ENCODE measurements at regions not wholly inside any gene's neighbourhood (a gene's known extent, or its start where the extent isn't known, plus 50 kb on each side); places are given as distances from the start of the nearest gene placed in this dataset.
"Not testable (repeated sequence)": the region's sequence is repeated elsewhere in the genome, so short reads cannot be mapped to it uniquely, and the experiment has no call there.

- Mint-ChIP-seq H3K27me3 (ENCODE audit: low read depth) (no peaks in the 10 kb centered on the region), H3K9me3 (ENCODE audit: low read depth) (no peaks in the 10 kb centered on the region), H3K27ac (ENCODE audit: unreplicated experiment) (no peak overlapping the region), H3K36me3 (ENCODE audit: low read depth) (no peaks in the 10 kb centered on the region), H3K4me1 (ENCODE audit: low read depth) (no peaks in the 10 kb centered on the region), H3K4me3 (ENCODE audit: unreplicated experiment) (no peak overlapping the region)
- no peak for TF ChIP-seq CTCF (IDR thresholded peaks at IDR 0.05)
- DNase-seq (ENCODE audit: low spot score): no peak
These were observed 365.3 kb downstream of the HHIPL2 start for GRCh38 chr1:222182641-222183040.

- TF ChIP-seq CTCF (IDR thresholded peaks at IDR 0.05): no peak
- no peaks in the 10 kb centered on the region for H3K27me3 Mint-ChIP-seq (ENCODE audit: low read depth)
- no peak for DNase-seq (ENCODE audit: low spot score)
- no peak overlapping the region for H3K4me3 Mint-ChIP-seq (ENCODE audit: unreplicated experiment)
- H3K36me3 Mint-ChIP-seq (ENCODE audit: low read depth): no peaks in the 10 kb centered on the region
- H3K27ac Mint-ChIP-seq (ENCODE audit: unreplicated experiment): no peak overlapping the region
- peaks cover 3% of the 10 kb centered on the region for H3K9me3 Mint-ChIP-seq (ENCODE audit: low read depth)
- no peaks in the 10 kb centered on the region for H3K4me1 Mint-ChIP-seq (ENCODE audit: low read depth)
These were observed 366.7 kb downstream of the HHIPL2 start for GRCh38 chr1:222181191-222181590.

- not testable (repeated sequence) for H3K27me3 Mint-ChIP-seq (ENCODE audit: low read depth); H3K4me1 Mint-ChIP-seq (ENCODE audit: low read depth)
These were observed 370.4 kb downstream of the HHIPL2 start for GRCh38 chr1:222177496-222177895.

GRCh38 chr1:222171005-222171404, 376.9 kb downstream of the HHIPL2 start:
- Mint-ChIP-seq H3K4me1 (ENCODE audit: low read depth) (no peaks in the 10 kb centered on the region), H3K9me3 (ENCODE audit: low read depth) (peaks cover 36% of the 10 kb centered on the region), H3K27me3 (ENCODE audit: low read depth) (no peaks in the 10 kb centered on the region), H3K36me3 (ENCODE audit: low read depth) (peaks cover 4% of the 10 kb centered on the region), H3K4me3 (ENCODE audit: unreplicated experiment) (no peak overlapping the region), H3K27ac (ENCODE audit: unreplicated experiment) (no peak overlapping the region)
- TF ChIP-seq CTCF (IDR thresholded peaks at IDR 0.05): peak; percentile 72
- DNase-seq (ENCODE audit: low spot score): no peak

More at GRCh38 chr1:222177496-222177895, 370.4 kb downstream of the HHIPL2 start:
- not testable (repeated sequence) for H3K4me3 Mint-ChIP-seq (ENCODE audit: unreplicated experiment); DNase-seq (ENCODE audit: low spot score); H3K27ac Mint-ChIP-seq (ENCODE audit: unreplicated experiment); H3K36me3 Mint-ChIP-seq (ENCODE audit: low read depth)
- H3K9me3 Mint-ChIP-seq (ENCODE audit: low read depth): peaks cover 23% of the 10 kb centered on the region

- Mint-ChIP-seq H3K4me3 (ENCODE audit: unreplicated experiment) (no peak overlapping the region), H3K27me3 (ENCODE audit: low read depth) (no peaks in the 10 kb centered on the region), H3K9me3 (ENCODE audit: low read depth) (peaks cover 27% of the 10 kb centered on the region), H3K27ac (ENCODE audit: unreplicated experiment) (no peak overlapping the region), H3K36me3 (ENCODE audit: low read depth) (peaks cover 4% of the 10 kb centered on the region), H3K4me1 (ENCODE audit: low read depth) (no peaks in the 10 kb centered on the region)
- no peak for TF ChIP-seq CTCF (IDR thresholded peaks at IDR 0.05)
- no peak for DNase-seq (ENCODE audit: low spot score)
These were observed 379.3 kb downstream of the HHIPL2 start for GRCh38 chr1:222168621-222169020.

- no peaks in the 10 kb centered on the region for H3K4me1 Mint-ChIP-seq (ENCODE audit: low read depth)
- no peak overlapping the region for H3K27ac Mint-ChIP-seq (ENCODE audit: unreplicated experiment)
- TF ChIP-seq CTCF (IDR thresholded peaks at IDR 0.05): no peak
- H3K9me3 Mint-ChIP-seq (ENCODE audit: low read depth): peaks cover 21% of the 10 kb centered on the region
- H3K36me3 Mint-ChIP-seq (ENCODE audit: low read depth): peaks cover 4% of the 10 kb centered on the region
- no peak for DNase-seq (ENCODE audit: low spot score)
- no peak overlapping the region for H3K4me3 Mint-ChIP-seq (ENCODE audit: unreplicated experiment)
- H3K27me3 Mint-ChIP-seq (ENCODE audit: low read depth): no peaks in the 10 kb centered on the region
These were observed 380.0 kb downstream of the HHIPL2 start for GRCh38 chr1:222167896-222168295.

All from chondrocyte (in vitro differentiated cells).